Neural progenitor cell (in vitro differentiated cells): ENCODE measurements at regions not wholly inside any gene's neighbourhood (a gene's known extent, or its start where the extent isn't known, plus 50 kb on each side); places are given as distances from the start of the nearest gene placed in this dataset.

Experiments
- DNase-seq: peaks from one replicate; pipeline ENCODE4 v3.0.0-alpha.2; 2016; ENCODE audit warnings: low spot score
- H2AFZ ChIP-seq: fragments of 200-600 bp; sonication (generic); replicated peaks from 2 replicates; pipeline ENCODE4 v1.6.1; 2016; ENCODE audit warnings: antibody characterized with exemption
- H3F3A ChIP-seq: fragments of 200-600 bp; sonication (generic); 2 replicates; pipeline ENCODE4 v1.6.1; 2016; ENCODE audit warnings: antibody characterized with exemption, low read depth
- H3K27ac ChIP-seq: fragments of 200-600 bp; sonication (generic); 2 replicates; pipeline ENCODE4 v1.5.1; 2016; ENCODE audit warnings: mild to moderate bottlenecking
- H3K27me3 ChIP-seq: fragments of 200-600 bp; sonication (generic); 2 replicates; pipeline ENCODE4 v1.6.1; 2016; ENCODE audit warnings: mild to moderate bottlenecking, moderate library complexity
- H3K36me3 ChIP-seq: fragments of 200-600 bp; sonication (generic); 2 replicates; pipeline ENCODE4 v1.5.1; 2016
- H3K4me1 ChIP-seq: fragments of 200-600 bp; sonication (generic); 2 replicates; pipeline ENCODE4 v1.6.1; 2016; ENCODE audit warnings: mixed run types
- H3K4me2 ChIP-seq: fragments of 200-600 bp; sonication (generic); 2 replicates; pipeline ENCODE4 v1.6.1; 2016
- H3K4me3 ChIP-seq: fragments of 200-600 bp; sonication (generic); 2 replicates; pipeline ENCODE4 v1.5.1; 2016
- H3K79me2 ChIP-seq: fragments of 200-600 bp; sonication (generic); 2 replicates; pipeline ENCODE4 v1.6.1; 2016; ENCODE audit warnings: low read depth
- H3K9ac ChIP-seq: fragments of 200-600 bp; sonication (generic); 2 replicates; pipeline ENCODE4 v1.6.1; 2016
- H3K9me3 ChIP-seq: fragments of 200-600 bp; sonication (generic); 2 replicates; pipeline ENCODE4 v1.5.1; 2016; ENCODE audit warnings: low read depth
- H4K20me1 ChIP-seq: fragments of 200-600 bp; sonication (generic); 2 replicates; pipeline ENCODE4 v1.6.1; 2016; ENCODE audit warnings: low read depth
- H3K27ac Mint-ChIP-seq: 3 replicates; pipeline ENCODE4 v1.8.0; 2021; ENCODE audit warnings: mixed read lengths
- H3K27me3 Mint-ChIP-seq: 2 replicates; pipeline ENCODE4 v1.8.0; 2022; ENCODE audit warnings: low read depth, mild to moderate bottlenecking, inconsistent platforms, moderate library complexity, mixed read lengths; ENCODE audit not compliant: insufficient read depth
- H3K36me3 Mint-ChIP-seq: 3 replicates; pipeline ENCODE4 v1.8.0; 2021; ENCODE audit warnings: mixed read lengths
- H3K4me1 Mint-ChIP-seq: 3 replicates; pipeline ENCODE4 v1.8.0; 2021; ENCODE audit warnings: mixed read lengths
- H3K4me3 Mint-ChIP-seq: 3 replicates; pipeline ENCODE4 v1.8.0; 2021; ENCODE audit warnings: mild to moderate bottlenecking, moderate library complexity, mixed read lengths
- H3K9me3 Mint-ChIP-seq: 3 replicates; pipeline ENCODE4 v1.8.0; 2020; ENCODE audit warnings: mixed read lengths
- CTCF ChIP-seq: fragments of 200-600 bp; sonication (generic); IDR thresholded peaks from 2 replicates; pipeline ENCODE4 v1.5.1; 2017; ENCODE audit warnings: antibody characterized with exemption, mild to moderate bottlenecking
- EZH2 ChIP-seq: fragments of 200-600 bp; sonication (generic); IDR thresholded peaks from 2 replicates; pipeline ENCODE4 v1.6.1; 2017; ENCODE audit warnings: antibody characterized with exemption, mild to moderate bottlenecking, moderate library complexity
- EZH2phosphoT487 ChIP-seq: fragments of 200-600 bp; sonication (generic); IDR thresholded peaks from 2 replicates; pipeline ENCODE4 v1.6.1; 2017; ENCODE audit warnings: antibody characterized with exemption

GRCh38 chr2:84314901-84315330 is 144.2 kb downstream of the SUCLG1 start:
- H2AFZ ChIP-seq: peak overlapping the region; percentile 46
- H3K4me3 ChIP-seq: no peak overlapping the region
- no peaks in the 10 kb centered on the region for H4K20me1 ChIP-seq
- no peak overlapping the region for H3K4me2 ChIP-seq
- H3K36me3 ChIP-seq: no peaks in the 10 kb centered on the region
- no peaks in the 10 kb centered on the region for H3K79me2 ChIP-seq
- H3K9ac ChIP-seq: no peak overlapping the region
- peaks cover 3% of the 10 kb centered on the region for H3K27me3 Mint-ChIP-seq
- no peaks in the 10 kb centered on the region for H3K9me3 ChIP-seq
- TF ChIP-seq EZH2 (no peak), CTCF (peak; percentile 97)
- no peaks in the 10 kb centered on the region for H3K36me3 Mint-ChIP-seq
- H3K4me1 Mint-ChIP-seq: peaks cover 12% of the 10 kb centered on the region
- H3K4me1 ChIP-seq: peaks cover 11% of the 10 kb centered on the region
- peaks cover 5% of the 10 kb centered on the region for H3F3A ChIP-seq
- no peak overlapping the region for H3K4me3 Mint-ChIP-seq
- H3K27ac ChIP-seq: no peak overlapping the region
- no peak overlapping the region for H3K27ac Mint-ChIP-seq
- H3K9me3 Mint-ChIP-seq: no peaks in the 10 kb centered on the region
- peak; percentile 93 for DNase-seq
- no peaks in the 10 kb centered on the region for H3K27me3 ChIP-seq

- peaks cover 7% of the 10 kb centered on the region for H3K4me1 Mint-ChIP-seq
- H3K9me3 Mint-ChIP-seq: no peaks in the 10 kb centered on the region
- H3K27ac ChIP-seq: no peak overlapping the region
- H3K36me3 ChIP-seq: no peaks in the 10 kb centered on the region
- H3K79me2 ChIP-seq: no peaks in the 10 kb centered on the region
- H3K36me3 Mint-ChIP-seq: no peaks in the 10 kb centered on the region
- no peaks in the 10 kb centered on the region for H3F3A ChIP-seq
- H3K4me3 Mint-ChIP-seq: no peak overlapping the region
- no peak for TF ChIP-seq CTCF
- no peak overlapping the region for H3K4me3 ChIP-seq
- no peak overlapping the region for H2AFZ ChIP-seq
- no peak overlapping the region for H3K27ac Mint-ChIP-seq
- H3K27me3 ChIP-seq: no peaks in the 10 kb centered on the region
- H3K4me2 ChIP-seq: no peak overlapping the region
- H3K9me3 ChIP-seq: no peaks in the 10 kb centered on the region
- H3K4me1 ChIP-seq: peaks cover 5% of the 10 kb centered on the region
- peaks cover 3% of the 10 kb centered on the region for H3K27me3 Mint-ChIP-seq
- H4K20me1 ChIP-seq: no peaks in the 10 kb centered on the region
- no peak overlapping the region for H3K9ac ChIP-seq
- no peak for DNase-seq
Measured at GRCh38 chr2:84314250-84314649, 144.8 kb downstream of the SUCLG1 start.

GRCh38 chr2:84309281-84309680 is 149.8 kb downstream of the SUCLG1 start:
- H3K9me3 ChIP-seq: no peaks in the 10 kb centered on the region
- no peak for TF ChIP-seq EZH2phosphoT487
- no peak for TF ChIP-seq CTCF
- no peak for TF ChIP-seq EZH2
- no peaks in the 10 kb centered on the region for H3K36me3 ChIP-seq
- no peak overlapping the region for H2AFZ ChIP-seq
- H3K4me1 ChIP-seq: no peaks in the 10 kb centered on the region
- no peaks in the 10 kb centered on the region for H3F3A ChIP-seq
- no peak overlapping the region for H3K4me3 ChIP-seq
- Mint-ChIP-seq H3K27ac (no peak overlapping the region), H3K4me1 (no peaks in the 10 kb centered on the region), H3K4me3 (no peak overlapping the region), H3K36me3 (peaks cover 2% of the 10 kb centered on the region), H3K9me3 (peaks cover 25% of the 10 kb centered on the region), H3K27me3 (peaks cover 4% of the 10 kb centered on the region)
- no peak overlapping the region for H3K4me2 ChIP-seq
- H3K79me2 ChIP-seq: no peaks in the 10 kb centered on the region
- no peaks in the 10 kb centered on the region for H4K20me1 ChIP-seq
- no peak for DNase-seq
- no peaks in the 10 kb centered on the region for H3K27me3 ChIP-seq
- no peak overlapping the region for H3K9ac ChIP-seq
- no peak overlapping the region for H3K27ac ChIP-seq

GRCh38 chr2:84306361-84306760 is 152.7 kb downstream of the SUCLG1 start:
- Mint-ChIP-seq H3K4me1 (no peaks in the 10 kb centered on the region), H3K27ac (no peak overlapping the region), H3K27me3 (peaks cover 4% of the 10 kb centered on the region), H3K9me3 (peaks cover 25% of the 10 kb centered on the region), H3K36me3 (peaks cover 2% of the 10 kb centered on the region), H3K4me3 (peak overlapping the region; percentile 44)
- DNase-seq: no peak
- Histone ChIP-seq H3K4me2 (no peak overlapping the region), H3K4me3 (no peak overlapping the region), H3K9ac (no peak overlapping the region), H3K36me3 (no peaks in the 10 kb centered on the region), H3K79me2 (no peaks in the 10 kb centered on the region), H3K27ac (no peak overlapping the region), H3K4me1 (no peaks in the 10 kb centered on the region), H2AFZ (no peak overlapping the region), H3F3A (no peaks in the 10 kb centered on the region), H3K9me3 (no peaks in the 10 kb centered on the region), H3K27me3 (no peaks in the 10 kb centered on the region), H4K20me1 (no peaks in the 10 kb centered on the region)
- TF ChIP-seq EZH2phosphoT487 (no peak), CTCF (no peak), EZH2 (no peak)
